ENCODE measurements at regions not wholly inside any gene's neighbourhood (a gene's known extent, or its start where the extent isn't known, plus 50 kb on each side); places are given as distances from the start of the nearest gene placed in this dataset.

- Histone ChIP-seq H3K27ac (ENCODE audit: low read depth in 1 of 2, low read length in 1 of 2) (no peak overlapping the region), H3K9ac (ENCODE audit: insufficient read depth in 1 of 2, low read length in 2 of 2) (no peak overlapping the region), H3K4me3 (no peak overlapping the region), H3K4me1 (ENCODE audit: control insufficient read depth in 5 of 5, insufficient read depth in 5 of 5, low read length in 5 of 5) (peaks cover 0 to 12% (median 0%) of the 10 kb centered on the region in 5 donors), H3K36me3 (ENCODE audit: control insufficient read depth in 4 of 4, insufficient read depth in 4 of 4, low read length in 4 of 4) (no peaks in the 10 kb centered on the region), H3K27me3 (ENCODE audit: control insufficient read depth in 3 of 3, insufficient read depth in 3 of 3, low read length in 2 of 3) (no peaks in the 10 kb centered on the region), H3K9me3 (ENCODE audit: control insufficient read depth in 4 of 4, insufficient read depth in 3 of 4, low read length in 3 of 4) (no peaks in the 10 kb centered on the region)
- TF ChIP-seq CTCF (IDR thresholded peaks at IDR 0.05; ENCODE audit: control extremely low read depth, extremely low read depth), result no peak
- DNase-seq (no peak), ATAC-seq (ENCODE audit: insufficient read depth, low FRiP score) (no peak)
- 65 to 85% methylated on average over 2 of the region's 2 CpGs for WGBS, 2 donors
Measured at GRCh38 chr20:6925744-6926278, 158.3 kb downstream of the BMP2 start.

- Histone ChIP-seq H3K9ac (ENCODE audit: insufficient read depth in 1 of 2, low read length in 2 of 2) (no peak overlapping the region), H3K27ac (ENCODE audit: low read depth in 1 of 2, low read length in 1 of 2) (no peak overlapping the region), H3K27me3 (ENCODE audit: control insufficient read depth in 3 of 3, insufficient read depth in 3 of 3, low read length in 2 of 3) (no peaks in the 10 kb centered on the region), H3K36me3 (ENCODE audit: control insufficient read depth in 4 of 4, insufficient read depth in 4 of 4, low read length in 4 of 4) (no peaks in the 10 kb centered on the region), H3K9me3 (ENCODE audit: control insufficient read depth in 4 of 4, insufficient read depth in 3 of 4, low read length in 3 of 4) (peaks cover 0 to 5% (median 0%) of the 10 kb centered on the region in 4 donors), H3K4me1 (ENCODE audit: control insufficient read depth in 5 of 5, insufficient read depth in 5 of 5, low read length in 5 of 5) (no peaks in the 10 kb centered on the region), H3K4me3 (no peak overlapping the region)
- no peak for TF ChIP-seq CTCF (IDR thresholded peaks at IDR 0.05; ENCODE audit: control extremely low read depth, extremely low read depth)
- WGBS, 2 donors, result 60 to 63% methylated on average over 5 of the region's 5 CpGs
- DNase-seq (peak; percentile 13 to 32 (median 28)), ATAC-seq (ENCODE audit: insufficient read depth, low FRiP score) (no peak)
Measured at GRCh38 chr20:6940048-6940447, 172.6 kb downstream of the BMP2 start.

GRCh38 chr20:6940876-6941275, 173.4 kb downstream of the BMP2 start:
- H3K4me1 ChIP-seq (ENCODE audit: control insufficient read depth in 5 of 5, insufficient read depth in 5 of 5, low read length in 5 of 5), result no peaks in the 10 kb centered on the region
- H3K9ac ChIP-seq (ENCODE audit: insufficient read depth in 1 of 2, low read length in 2 of 2), result no peak overlapping the region
- H3K27ac ChIP-seq (ENCODE audit: low read depth in 1 of 2, low read length in 1 of 2), result no peak overlapping the region
- no peak overlapping the region for H3K4me3 ChIP-seq
- peaks cover 0 to 5% (median 0%) of the 10 kb centered on the region in 4 donors for H3K9me3 ChIP-seq (ENCODE audit: control insufficient read depth in 4 of 4, insufficient read depth in 3 of 4, low read length in 3 of 4)
- 38% methylated on average over 2 of the region's 2 CpGs for WGBS, 2 donors
- no peak for DNase-seq
- no peaks in the 10 kb centered on the region for H3K36me3 ChIP-seq (ENCODE audit: control insufficient read depth in 4 of 4, insufficient read depth in 4 of 4, low read length in 4 of 4)
- no peak for ATAC-seq (ENCODE audit: insufficient read depth, low FRiP score)
- no peak for TF ChIP-seq CTCF (IDR thresholded peaks at IDR 0.05; ENCODE audit: control extremely low read depth, extremely low read depth)
- H3K27me3 ChIP-seq (ENCODE audit: control insufficient read depth in 3 of 3, insufficient read depth in 3 of 3, low read length in 2 of 3), result no peaks in the 10 kb centered on the region

GRCh38 chr20:6941571-6941970, 174.1 kb downstream of the BMP2 start:
- H3K27me3 ChIP-seq (ENCODE audit: control insufficient read depth in 3 of 3, insufficient read depth in 3 of 3, low read length in 2 of 3), result no peaks in the 10 kb centered on the region
- H3K4me3 ChIP-seq, result no peak overlapping the region
- ATAC-seq (ENCODE audit: insufficient read depth, low FRiP score), result no peak
- no peaks in the 10 kb centered on the region for H3K36me3 ChIP-seq (ENCODE audit: control insufficient read depth in 4 of 4, insufficient read depth in 4 of 4, low read length in 4 of 4)
- no peak for TF ChIP-seq CTCF (IDR thresholded peaks at IDR 0.05; ENCODE audit: control extremely low read depth, extremely low read depth)
- H3K9ac ChIP-seq (ENCODE audit: insufficient read depth in 1 of 2, low read length in 2 of 2), result no peak overlapping the region
- H3K4me1 ChIP-seq (ENCODE audit: control insufficient read depth in 5 of 5, insufficient read depth in 5 of 5, low read length in 5 of 5), result no peaks in the 10 kb centered on the region
- H3K9me3 ChIP-seq (ENCODE audit: control insufficient read depth in 4 of 4, insufficient read depth in 3 of 4, low read length in 3 of 4), result peaks cover 0 to 4% (median 0%) of the 10 kb centered on the region in 4 donors
- no peak for DNase-seq
- H3K27ac ChIP-seq (ENCODE audit: low read depth in 1 of 2, low read length in 1 of 2), result no peak overlapping the region
- WGBS, 2 donors, result 95 to 97% methylated on average over 2 of the region's 2 CpGs

Measured in lung (tissue), 11 donors.